Chondrocyte (in vitro differentiated cells): ENCODE measurements at regions not wholly inside any gene's neighbourhood (a gene's known extent, or its start where the extent isn't known, plus 50 kb on each side); places are given as distances from the start of the nearest gene placed in this dataset.

Experiments
- DNase-seq: peaks from one replicate; pipeline ENCODE4 v3.0.0; 2021; ENCODE audit warnings: mixed read lengths, low spot score
- H3K27ac Mint-ChIP-seq: one replicate; pipeline ENCODE4 v1.8.0; 2021; ENCODE audit warnings: mild to moderate bottlenecking, moderate library complexity, mixed read lengths; ENCODE audit not compliant: unreplicated experiment
- H3K27me3 Mint-ChIP-seq: 2 replicates; pipeline ENCODE4 v1.8.0; 2021; ENCODE audit warnings: low read depth, mixed read lengths
- H3K36me3 Mint-ChIP-seq: 2 replicates; pipeline ENCODE4 v1.8.0; 2021; ENCODE audit warnings: low read depth, mixed read lengths
- H3K4me1 Mint-ChIP-seq: 2 replicates; pipeline ENCODE4 v1.8.0; 2021; ENCODE audit warnings: low read depth, mild to moderate bottlenecking, mixed read lengths
- H3K4me3 Mint-ChIP-seq: one replicate; pipeline ENCODE4 v1.8.0; 2021; ENCODE audit warnings: mild to moderate bottlenecking, moderate library complexity, mixed read lengths; ENCODE audit not compliant: unreplicated experiment
- H3K9me3 Mint-ChIP-seq: 2 replicates; pipeline ENCODE4 v1.8.0; 2021; ENCODE audit warnings: low read depth, mixed read lengths
- TF ChIP-seq, protein P1 (sequence below): fragments of 200-600 bp; sonication (generic); IDR thresholded peaks from 2 replicates; pipeline ENCODE4 v1.5.0; 2021; ENCODE audit warnings: antibody characterized with exemption, mild to moderate bottlenecking, moderate library complexity

DNA sequence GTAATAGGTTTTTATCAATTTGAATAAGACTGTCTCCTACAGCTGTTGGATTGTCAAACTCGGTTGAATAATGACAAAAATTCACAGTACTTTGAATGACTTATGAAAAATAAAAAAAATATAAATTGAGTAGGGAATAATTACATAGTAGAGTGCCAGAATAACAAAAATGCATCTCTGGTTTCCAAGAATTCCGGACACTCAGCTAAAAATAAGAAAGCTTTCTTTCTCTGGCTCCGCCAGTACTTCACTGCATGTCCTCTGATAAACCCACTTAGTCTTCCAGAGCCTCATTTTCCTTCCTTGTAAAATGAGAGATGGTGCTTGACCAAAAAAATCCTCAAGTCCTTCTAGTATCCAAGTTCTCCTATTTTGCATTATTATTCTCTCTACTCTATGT lies 374.6 kb upstream of the LUZP2 start:
- DNase-seq: no peak
- Mint-ChIP-seq H3K27ac (no peak overlapping the region), H3K27me3 (no peaks in the 10 kb centered on the region), H3K4me3 (no peak overlapping the region), H3K4me1 (peaks cover 6% of the 10 kb centered on the region), H3K9me3 (no peaks in the 10 kb centered on the region), H3K36me3 (no peaks in the 10 kb centered on the region)
- TF ChIP-seq, protein P1, sequence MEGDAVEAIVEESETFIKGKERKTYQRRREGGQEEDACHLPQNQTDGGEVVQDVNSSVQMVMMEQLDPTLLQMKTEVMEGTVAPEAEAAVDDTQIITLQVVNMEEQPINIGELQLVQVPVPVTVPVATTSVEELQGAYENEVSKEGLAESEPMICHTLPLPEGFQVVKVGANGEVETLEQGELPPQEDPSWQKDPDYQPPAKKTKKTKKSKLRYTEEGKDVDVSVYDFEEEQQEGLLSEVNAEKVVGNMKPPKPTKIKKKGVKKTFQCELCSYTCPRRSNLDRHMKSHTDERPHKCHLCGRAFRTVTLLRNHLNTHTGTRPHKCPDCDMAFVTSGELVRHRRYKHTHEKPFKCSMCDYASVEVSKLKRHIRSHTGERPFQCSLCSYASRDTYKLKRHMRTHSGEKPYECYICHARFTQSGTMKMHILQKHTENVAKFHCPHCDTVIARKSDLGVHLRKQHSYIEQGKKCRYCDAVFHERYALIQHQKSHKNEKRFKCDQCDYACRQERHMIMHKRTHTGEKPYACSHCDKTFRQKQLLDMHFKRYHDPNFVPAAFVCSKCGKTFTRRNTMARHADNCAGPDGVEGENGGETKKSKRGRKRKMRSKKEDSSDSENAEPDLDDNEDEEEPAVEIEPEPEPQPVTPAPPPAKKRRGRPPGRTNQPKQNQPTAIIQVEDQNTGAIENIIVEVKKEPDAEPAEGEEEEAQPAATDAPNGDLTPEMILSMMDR: no peak

DNA sequence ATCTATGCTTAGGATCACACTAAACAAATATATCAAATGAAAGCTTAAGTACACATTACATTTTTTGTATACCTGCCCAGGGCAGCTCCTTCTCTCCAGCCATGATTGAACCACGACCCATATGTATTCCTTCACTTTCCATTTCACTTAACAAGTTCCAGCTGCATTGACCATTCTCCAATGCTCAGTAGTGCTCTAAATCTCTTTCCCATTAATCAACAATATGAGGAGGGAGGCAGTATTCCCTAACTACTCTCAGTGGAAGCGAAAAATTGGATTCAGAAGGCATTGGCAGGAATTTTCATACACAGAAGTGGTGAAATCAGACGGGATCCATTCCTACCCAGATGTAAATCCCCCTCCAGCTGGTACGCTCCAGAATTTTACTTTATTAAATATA lies 372.0 kb upstream of the LUZP2 start:
- TF ChIP-seq, protein P1: no peak
- H3K4me1 Mint-ChIP-seq: peaks cover 6% of the 10 kb centered on the region
- peaks cover 4% of the 10 kb centered on the region for H3K9me3 Mint-ChIP-seq
- no peaks in the 10 kb centered on the region for H3K27me3 Mint-ChIP-seq
- H3K4me3 Mint-ChIP-seq: no peak overlapping the region
- H3K27ac Mint-ChIP-seq: no peak overlapping the region
- no peak for DNase-seq
- no peaks in the 10 kb centered on the region for H3K36me3 Mint-ChIP-seq

DNA sequence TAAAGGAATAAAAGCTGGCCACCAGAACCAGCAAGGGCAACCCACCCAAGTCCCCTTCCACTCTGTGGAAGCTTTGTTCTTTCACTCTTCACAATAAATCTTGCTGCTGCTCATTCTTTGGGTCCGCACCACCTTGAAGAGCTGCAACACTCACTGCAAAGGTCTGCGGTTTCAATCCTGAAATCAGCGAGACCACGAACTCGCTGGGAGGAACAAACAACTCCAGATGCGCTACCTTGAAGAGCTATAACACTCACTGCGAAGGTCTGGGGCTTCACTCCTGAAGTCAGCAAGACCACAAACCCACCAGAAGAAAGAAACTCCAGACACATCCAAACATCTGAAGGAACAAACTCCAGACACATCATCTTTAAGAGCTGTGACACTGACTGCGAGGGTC lies 365.2 kb upstream of the LUZP2 start:
- Mint-ChIP-seq H3K4me3 (no peak overlapping the region), H3K36me3 (no peaks in the 10 kb centered on the region), H3K9me3 (peaks cover 4% of the 10 kb centered on the region), H3K4me1 (no peaks in the 10 kb centered on the region), H3K27me3 (no peaks in the 10 kb centered on the region), H3K27ac (no peak overlapping the region)
- TF ChIP-seq, protein P1: no peak
- DNase-seq: no peak

DNA sequence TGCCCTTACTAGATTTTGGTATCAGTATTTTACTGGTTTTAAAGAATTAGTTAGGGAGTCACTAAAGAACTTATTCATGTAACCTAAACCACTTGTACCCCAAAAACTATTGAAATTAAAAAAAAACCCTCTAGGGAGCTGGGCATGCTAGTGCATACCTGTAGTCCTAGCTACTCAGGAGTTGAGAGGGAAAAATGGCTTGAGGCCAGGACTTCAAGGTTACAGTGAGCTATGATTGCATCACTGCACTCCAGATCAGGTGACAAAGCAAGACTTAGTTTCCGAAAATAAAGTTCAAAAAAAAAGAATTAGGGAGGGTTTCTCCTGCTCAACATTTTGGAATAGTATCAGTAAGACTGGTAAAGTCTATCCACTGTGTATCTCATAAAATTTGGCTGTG lies 364.4 kb upstream of the LUZP2 start:
- Mint-ChIP-seq H3K27me3 (no peaks in the 10 kb centered on the region), H3K9me3 (peaks cover 4% of the 10 kb centered on the region), H3K4me1 (no peaks in the 10 kb centered on the region), H3K36me3 (no peaks in the 10 kb centered on the region), H3K27ac (no peak overlapping the region), H3K4me3 (no peak overlapping the region)
- no peak for DNase-seq
- TF ChIP-seq, protein P1: no peak

DNA sequence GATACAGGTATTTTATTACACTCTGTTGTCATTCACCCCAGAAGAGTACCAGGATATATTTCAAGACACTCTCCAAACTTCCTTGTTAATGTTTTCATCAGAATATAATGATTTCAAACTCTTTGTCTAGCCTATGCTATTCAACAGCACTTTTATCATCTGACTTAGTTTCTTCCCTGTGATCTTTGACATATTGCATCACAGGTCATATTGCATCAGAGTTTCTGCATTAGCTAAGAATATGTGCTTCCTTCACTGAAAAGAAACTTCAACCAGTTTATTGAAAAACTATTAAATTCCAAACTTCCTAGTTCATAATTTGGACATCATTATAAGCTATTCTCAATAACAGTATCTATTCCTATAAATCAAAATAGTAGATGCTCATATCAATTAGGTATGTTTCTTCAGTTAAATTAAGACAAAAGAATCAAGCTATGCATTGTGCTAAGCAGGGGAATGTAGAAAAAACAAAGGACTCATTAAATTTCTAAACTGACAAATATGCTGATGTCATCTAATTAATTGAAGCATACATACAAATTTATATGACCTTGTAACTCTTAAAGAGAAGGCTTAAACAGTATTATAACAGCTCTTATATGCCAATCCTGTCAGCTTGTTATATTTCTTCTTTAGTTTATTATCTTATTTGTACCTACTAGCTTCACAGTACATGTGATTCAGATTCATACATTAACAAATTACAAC lies 361.8 kb upstream of the LUZP2 start:
- no peaks in the 10 kb centered on the region for H3K27me3 Mint-ChIP-seq
- TF ChIP-seq, protein P1: no peak
- no peak overlapping the region for H3K4me3 Mint-ChIP-seq
- DNase-seq: no peak
- H3K27ac Mint-ChIP-seq: no peak overlapping the region
- H3K36me3 Mint-ChIP-seq: no peaks in the 10 kb centered on the region
- no peaks in the 10 kb centered on the region for H3K4me1 Mint-ChIP-seq
- no peaks in the 10 kb centered on the region for H3K9me3 Mint-ChIP-seq
